HG03139 (cell line): ENCODE measurements at regions not wholly inside any gene's neighbourhood (a gene's known extent, or its start where the extent isn't known, plus 50 kb on each side); places are given as distances from the start of the nearest gene placed in this dataset.

Experiments used
- ATAC-seq: cut with Tn5 transposase; IDR thresholded peaks from one replicate; pipeline ENCODE4 v1.9.1; 2021; ENCODE audit not compliant: unreplicated experiment

GRCh38 chr2:58865436-58865835 lies 624.3 kb upstream of the FANCL start:
- peak; percentile 50 for ATAC-seq

GRCh38 chr2:58862244-58862643 lies 621.1 kb upstream of the FANCL start:
- ATAC-seq, result no peak

- no peak for ATAC-seq
Measured at GRCh38 chr2:58860586-58860985, 619.5 kb upstream of the FANCL start.

GRCh38 chr2:58856100-58856499 lies 615.0 kb upstream of the FANCL start:
- no peak for ATAC-seq

GRCh38 chr2:58853420-58853819 lies 612.3 kb upstream of the FANCL start:
- no peak for ATAC-seq

- ATAC-seq, result no peak
Measured at GRCh38 chr2:58852905-58853304, 611.8 kb upstream of the FANCL start.

GRCh38 chr2:58852243-58852642 lies 611.1 kb upstream of the FANCL start:
- ATAC-seq, result no peak

GRCh38 chr2:58851598-58851997 lies 610.5 kb upstream of the FANCL start:
- no peak for ATAC-seq

- ATAC-seq, result no peak
Measured at GRCh38 chr2:58845011-58845410, 603.9 kb upstream of the FANCL start.

- ATAC-seq, result no peak
Measured at GRCh38 chr2:58842501-58843155, 601.5 kb upstream of the FANCL start.

GRCh38 chr2:58834404-58834803 lies 593.3 kb upstream of the FANCL start:
- no peak for ATAC-seq

GRCh38 chr2:58826795-58827194 lies 585.7 kb upstream of the FANCL start:
- ATAC-seq, result no peak

- no peak for ATAC-seq
Measured at GRCh38 chr2:58812771-58813344, 571.7 kb upstream of the FANCL start.

- no peak for ATAC-seq
Measured at GRCh38 chr2:58805126-58805525, 564.0 kb upstream of the FANCL start.

- no peak for ATAC-seq
Measured at GRCh38 chr2:58803192-58803591, 562.1 kb upstream of the FANCL start.

- ATAC-seq, result no peak
Measured at GRCh38 chr2:58800881-58801280, 559.8 kb upstream of the FANCL start.

- ATAC-seq, result no peak
Measured at GRCh38 chr2:58798676-58799208, 557.6 kb upstream of the FANCL start.

GRCh38 chr2:58796239-58796910 lies 555.2 kb upstream of the FANCL start:
- no peak for ATAC-seq

GRCh38 chr2:58794916-58795315 lies 553.8 kb upstream of the FANCL start:
- no peak for ATAC-seq

- ATAC-seq, result no peak
Measured at GRCh38 chr2:58794103-58794502, 553.0 kb upstream of the FANCL start.

- ATAC-seq, result no peak
Measured at GRCh38 chr2:58788402-58788801, 547.3 kb upstream of the FANCL start.

GRCh38 chr2:58770846-58771245 lies 529.7 kb upstream of the FANCL start:
- ATAC-seq, result no peak
